ENCODE measurements at regions not wholly inside any gene's neighbourhood (a gene's known extent, or its start where the extent isn't known, plus 50 kb on each side); places are given as distances from the start of the nearest gene placed in this dataset.

- no peak for DNase-seq
- WGBS, 2 donors, result 93 to 94% methylated on average over 3 of the region's 3 CpGs
- TF ChIP-seq CTCF (IDR thresholded peaks at IDR 0.05), result no peak
- TF ChIP-seq POLR2A (IDR thresholded peaks at IDR 0.05), result no peak
- TF ChIP-seq EP300 (IDR thresholded peaks at IDR 0.05), result no peak
- TF ChIP-seq POLR2AphosphoS5 (IDR thresholded peaks at IDR 0.05), result no peak
- intact Hi-C loops (cut with DNase I), result no loop called here
- Histone ChIP-seq H3K27me3 (no peaks in the 10 kb centered on the region), H3K27ac (no peak overlapping the region), H3K36me3 (no peaks in the 10 kb centered on the region), H3K4me3 (no peak overlapping the region), H3K9me3 (no peaks in the 10 kb centered on the region), H3K4me1 (no peaks in the 10 kb centered on the region)
These were observed 155.5 kb upstream of the GDF10 start for GRCh38 chr10:47144525-47144924.

GRCh38 chr10:47145290-47145934 is 154.6 kb upstream of the GDF10 start:
- 87 to 93% methylated on average over 5 of the region's 5 CpGs for WGBS, 2 donors
- H3K4me1 ChIP-seq, result no peaks in the 10 kb centered on the region
- intact Hi-C loops (cut with DNase I), result no loop called here
- no peak for DNase-seq
- H3K9me3 ChIP-seq, result no peaks in the 10 kb centered on the region
- TF ChIP-seq EP300 (IDR thresholded peaks at IDR 0.05), result no peak
- TF ChIP-seq POLR2A (IDR thresholded peaks at IDR 0.05), result no peak
- TF ChIP-seq CTCF (IDR thresholded peaks at IDR 0.05), result no peak
- TF ChIP-seq POLR2AphosphoS5 (IDR thresholded peaks at IDR 0.05), result no peak
- H3K36me3 ChIP-seq, result no peaks in the 10 kb centered on the region
- H3K27me3 ChIP-seq, result no peaks in the 10 kb centered on the region
- no peak overlapping the region for H3K27ac ChIP-seq
- no peak overlapping the region for H3K4me3 ChIP-seq

GRCh38 chr10:47146572-47146971 is 153.4 kb upstream of the GDF10 start:
- no peak for TF ChIP-seq POLR2A (IDR thresholded peaks at IDR 0.05)
- TF ChIP-seq POLR2AphosphoS5 (IDR thresholded peaks at IDR 0.05), result no peak
- no peak for TF ChIP-seq EP300 (IDR thresholded peaks at IDR 0.05)
- TF ChIP-seq CTCF (IDR thresholded peaks at IDR 0.05), result no peak
- no peak for DNase-seq
- Histone ChIP-seq H3K4me3 (no peak overlapping the region), H3K4me1 (no peaks in the 10 kb centered on the region), H3K9me3 (no peaks in the 10 kb centered on the region), H3K27ac (no peak overlapping the region), H3K36me3 (no peaks in the 10 kb centered on the region), H3K27me3 (no peaks in the 10 kb centered on the region)
- intact Hi-C loops (cut with DNase I), result no loop called here
- WGBS, 2 donors, result 22 to 77% methylated on average over 3 of the region's 3 CpGs

- Histone ChIP-seq H3K4me1 (no peaks in the 10 kb centered on the region), H3K4me3 (no peak overlapping the region), H3K27ac (no peak overlapping the region), H3K36me3 (no peaks in the 10 kb centered on the region), H3K9me3 (no peaks in the 10 kb centered on the region), H3K27me3 (no peaks in the 10 kb centered on the region)
- TF ChIP-seq POLR2AphosphoS5 (IDR thresholded peaks at IDR 0.05) (no peak), POLR2A (IDR thresholded peaks at IDR 0.05) (no peak), CTCF (IDR thresholded peaks at IDR 0.05) (no peak), EP300 (IDR thresholded peaks at IDR 0.05) (no peak)
- intact Hi-C loops (cut with DNase I), result no loop called here
- DNase-seq, result no peak
These were observed 152.8 kb upstream of the GDF10 start for GRCh38 chr10:47147186-47147585.

GRCh38 chr10:47150581-47150980 is 149.4 kb upstream of the GDF10 start:
- peaks cover 0 to 7% (median 3%) of the 10 kb centered on the region in 4 donors for H3K9me3 ChIP-seq
- TF ChIP-seq POLR2A (IDR thresholded peaks at IDR 0.05) (no peak), EP300 (IDR thresholded peaks at IDR 0.05) (no peak), CTCF (IDR thresholded peaks at IDR 0.05) (no peak), POLR2AphosphoS5 (IDR thresholded peaks at IDR 0.05) (no peak)
- H3K27me3 ChIP-seq, result no peaks in the 10 kb centered on the region
- no peaks in the 10 kb centered on the region for H3K4me1 ChIP-seq
- intact Hi-C loops (cut with DNase I), result no loop called here
- H3K36me3 ChIP-seq, result no peaks in the 10 kb centered on the region
- H3K4me3 ChIP-seq, result no peak overlapping the region
- 61 to 73% methylated on average over 3 of the region's 3 CpGs for WGBS, 2 donors
- no peak for DNase-seq
- no peak overlapping the region for H3K27ac ChIP-seq

Measured in sigmoid colon (tissue), 6 donors.